B cell (primary cell): ENCODE measurements at regions not wholly inside any gene's neighbourhood (a gene's known extent, or its start where the extent isn't known, plus 50 kb on each side); places are given as distances from the start of the nearest gene placed in this dataset.

Experiments
- ATAC-seq: fragments of 200-7000 bp; cut with Tn5 transposase; one replicate; pipeline ENCODE4 v1.10.0; 2021; ENCODE audit warnings: low read depth, mild to moderate bottlenecking, moderate number of reproducible peaks, moderate library complexity
- CTCF ChIA-PET: fragments of 350-600 bp; sonication (Branson Sonifier 250); formaldehyde crosslinking; loops from one replicate; lab custom pipeline; 2021; ENCODE audit warnings: antibody characterized with exemption, inconsistent platforms; lab: Charles Lee
- POLR2A ChIA-PET: fragments of 350-600 bp; sonication (Branson Sonifier 250); formaldehyde crosslinking; loops from one replicate; lab custom pipeline; 2021; ENCODE audit warnings: antibody characterized with exemption; lab: Charles Lee
- DNase-seq: peaks from one replicate; pipeline ENCODE4 v3.0.0; 2013
- H2AFZ ChIP-seq: 2 replicates; pipeline ENCODE4 v1.6.1; 2012; ENCODE audit warnings: mild to moderate bottlenecking, low read depth, low read length; ENCODE audit not compliant: insufficient read depth, poor library complexity, severe bottlenecking
- H3K27ac ChIP-seq, 2 donors: 1 replicate in 1 of 2; 2 replicates in 1 of 2; pipeline ENCODE4 v1.5.1; 2012 to 2013; ENCODE audit warnings: low read length in 2 of 2, mild to moderate bottlenecking in 2 of 2, moderate library complexity in 1 of 2
- H3K27me3 ChIP-seq, 4 experiments: fragments of 200-600 bp in 1 of 4; sonication (generic) in 1 of 4; replicated peaks in 1 of 4; 1 replicate in 2 of 4; 2 replicates in 2 of 4; pipeline versions ENCODE4 v1.6.1 to v1.7.0; 2013 to 2016; ENCODE audit warnings: low read length in 3 of 4, mild to moderate bottlenecking in 2 of 4, mixed read lengths in 1 of 4, moderate library complexity in 1 of 4; ENCODE audit not compliant: insufficient read depth in 4 of 4, control insufficient read depth in 3 of 4; ENCODE audit errors: control extremely low read depth in 1 of 4
- H3K36me3 ChIP-seq, 2 experiments: replicated peaks in 1 of 2; 1 replicate in 1 of 2; 2 replicates in 1 of 2; pipeline versions ENCODE4 v1.6.1 to v1.7.1; 2013; ENCODE audit warnings: low read length in 1 of 2; ENCODE audit not compliant: insufficient read depth in 2 of 2, control insufficient read depth in 1 of 2; ENCODE audit errors: control extremely low read depth in 1 of 2, extremely low read depth in 1 of 2
- H3K4me1 ChIP-seq, 2 donors: fragments of 200-600 bp in 1 of 2; sonication (generic) in 1 of 2; 1 replicate in 1 of 2; 2 replicates in 1 of 2; pipeline versions ENCODE4 v1.5.1 to v1.6.1; 2013 to 2017; ENCODE audit warnings: low read length in 2 of 2; ENCODE audit not compliant: control insufficient read depth in 2 of 2, insufficient read depth in 2 of 2
- H3K4me2 ChIP-seq: replicated peaks from 2 replicates; pipeline ENCODE3; 2012; ENCODE audit warnings: mild to moderate bottlenecking, low read depth, low read length; ENCODE audit not compliant: poor library complexity, severe bottlenecking
- H3K4me3 ChIP-seq, 5 experiments: fragments of 200-600 bp in 1 of 5; sonication (generic) in 1 of 5; 1 replicate in 3 of 5; 2 replicates in 2 of 5; pipeline versions ENCODE4 v1.5.1 to v1.7.0; 2011 to 2016; ENCODE audit warnings: low read length in 4 of 5, mild to moderate bottlenecking in 4 of 5, low read depth in 2 of 5, control low read depth in 1 of 5, moderate library complexity in 1 of 5; ENCODE audit not compliant: insufficient read depth in 1 of 5; ENCODE audit errors: control extremely low read depth in 1 of 5, extremely low read depth in 1 of 5
- H3K79me2 ChIP-seq: fragments of 200-600 bp; sonication (generic); one replicate; pipeline ENCODE4 v1.6.0; 2016; ENCODE audit warnings: low read length; ENCODE audit not compliant: control insufficient read depth, insufficient read depth
- H3K9ac ChIP-seq: fragments of 200-600 bp; sonication (generic); 2 replicates; pipeline ENCODE4 v1.6.1; 2017; ENCODE audit warnings: mild to moderate bottlenecking, low read length, moderate library complexity
- H3K9me3 ChIP-seq, 3 donors: one replicate each; pipeline versions ENCODE4 v1.6.1 to v1.7.1; 2013; ENCODE audit warnings: low read length in 2 of 3; ENCODE audit not compliant: control insufficient read depth in 2 of 3, insufficient read depth in 1 of 3; ENCODE audit errors: control extremely low read depth in 1 of 3
- H4K20me1 ChIP-seq: 2 replicates; pipeline ENCODE4 v1.6.0; 2012; ENCODE audit warnings: mild to moderate bottlenecking, low read length; ENCODE audit not compliant: insufficient read depth, control insufficient read depth, poor library complexity, severe bottlenecking
- H3K27ac Mint-ChIP-seq: one replicate; pipeline ENCODE4 v1.8.0; 2021; ENCODE audit warnings: mixed read lengths
- H3K27me3 Mint-ChIP-seq: one replicate; pipeline ENCODE4 v1.8.0; 2021; ENCODE audit warnings: mixed read lengths
- H3K4me1 Mint-ChIP-seq: one replicate; pipeline ENCODE4 v1.8.0; 2021; ENCODE audit warnings: mixed read lengths
- H3K4me3 Mint-ChIP-seq: one replicate; pipeline ENCODE4 v1.8.0; 2021; ENCODE audit warnings: mixed read lengths
- H3K9me3 Mint-ChIP-seq: one replicate; pipeline ENCODE4 v1.8.0; 2022; ENCODE audit warnings: mixed read lengths; ENCODE audit not compliant: insufficient read depth
- EZH2 ChIP-seq: IDR thresholded peaks from 2 replicates; pipeline ENCODE4 v1.6.1; 2012; ENCODE audit warnings: borderline replicate concordance, low read depth, mild to moderate bottlenecking, moderate library complexity, low read length; ENCODE audit not compliant: insufficient read depth, poor library complexity, severe bottlenecking
- WGBS: methylation state at CpG from one replicate; pipeline ENCODE4 v1.1.5; 2013; ENCODE audit warnings: missing lambda C conversion rate; ENCODE audit not compliant: insufficient coverage; 5-methylcytosine and 5-hydroxymethylcytosine counted together
- intact Hi-C: fragments of 100-400 bp; cut with micrococcal nuclease; formaldehyde crosslinking; loops from one replicate; pipeline ENCODE4 v1.10.0; 2022
- TF ChIP-seq, protein P1 (sequence below): fragments of 200-600 bp; IDR thresholded peaks from one replicate; pipeline ENCODE4 v1.8.0; 2022; ENCODE audit warnings: antibody characterized with exemption, mild to moderate bottlenecking

DNA sequence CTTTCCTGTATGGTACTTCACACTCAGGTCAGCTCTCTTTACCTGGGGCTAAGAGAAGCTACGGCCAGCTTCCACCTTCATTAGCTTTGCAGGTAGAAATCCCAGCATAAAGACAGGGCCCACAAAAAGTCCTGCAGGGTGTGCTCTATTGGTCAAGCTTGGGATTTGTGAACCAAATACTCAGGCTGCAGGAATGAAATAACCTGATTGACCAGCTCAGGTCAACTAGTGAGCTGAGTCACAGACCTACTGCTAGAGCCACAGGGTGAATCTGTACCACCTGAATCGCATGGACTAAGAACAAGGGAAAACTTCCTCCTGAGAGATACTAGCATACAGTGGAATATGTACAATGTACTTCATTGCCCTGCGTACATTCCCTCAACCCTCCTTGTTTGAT lies 172.2 kb downstream of the HHIP start:
- intact Hi-C loops = no loop called here
- 100% methylated on average over 1 of the region's 3 CpGs for WGBS
- Histone ChIP-seq H3K27ac (no peak overlapping the region), H3K79me2 (no peaks in the 10 kb centered on the region), H4K20me1 (no peaks in the 10 kb centered on the region), H3K9ac (no peak overlapping the region), H2AFZ (no peak overlapping the region), H3K36me3 (no peaks in the 10 kb centered on the region), H3K9me3 (peaks cover 0 to 2% (median 0%) of the 10 kb centered on the region in 3 donors), H3K4me3 (no peak overlapping the region), H3K4me1 (no peaks in the 10 kb centered on the region), H3K27me3 (no peaks in the 10 kb centered on the region), H3K4me2 (no peak overlapping the region)
- Mint-ChIP-seq H3K9me3 (peaks cover 3% of the 10 kb centered on the region), H3K4me1 (no peaks in the 10 kb centered on the region), H3K4me3 (no peak overlapping the region), H3K27ac (no peak overlapping the region), H3K27me3 (no peaks in the 10 kb centered on the region)
- no peak for DNase-seq
- ChIA-PET POLR2A (no interaction called here), CTCF (no interaction called here)
- ATAC-seq = no peak
- TF ChIP-seq EZH2 = no peak
- TF ChIP-seq, protein P1, sequence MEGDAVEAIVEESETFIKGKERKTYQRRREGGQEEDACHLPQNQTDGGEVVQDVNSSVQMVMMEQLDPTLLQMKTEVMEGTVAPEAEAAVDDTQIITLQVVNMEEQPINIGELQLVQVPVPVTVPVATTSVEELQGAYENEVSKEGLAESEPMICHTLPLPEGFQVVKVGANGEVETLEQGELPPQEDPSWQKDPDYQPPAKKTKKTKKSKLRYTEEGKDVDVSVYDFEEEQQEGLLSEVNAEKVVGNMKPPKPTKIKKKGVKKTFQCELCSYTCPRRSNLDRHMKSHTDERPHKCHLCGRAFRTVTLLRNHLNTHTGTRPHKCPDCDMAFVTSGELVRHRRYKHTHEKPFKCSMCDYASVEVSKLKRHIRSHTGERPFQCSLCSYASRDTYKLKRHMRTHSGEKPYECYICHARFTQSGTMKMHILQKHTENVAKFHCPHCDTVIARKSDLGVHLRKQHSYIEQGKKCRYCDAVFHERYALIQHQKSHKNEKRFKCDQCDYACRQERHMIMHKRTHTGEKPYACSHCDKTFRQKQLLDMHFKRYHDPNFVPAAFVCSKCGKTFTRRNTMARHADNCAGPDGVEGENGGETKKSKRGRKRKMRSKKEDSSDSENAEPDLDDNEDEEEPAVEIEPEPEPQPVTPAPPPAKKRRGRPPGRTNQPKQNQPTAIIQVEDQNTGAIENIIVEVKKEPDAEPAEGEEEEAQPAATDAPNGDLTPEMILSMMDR = no peak

DNA sequence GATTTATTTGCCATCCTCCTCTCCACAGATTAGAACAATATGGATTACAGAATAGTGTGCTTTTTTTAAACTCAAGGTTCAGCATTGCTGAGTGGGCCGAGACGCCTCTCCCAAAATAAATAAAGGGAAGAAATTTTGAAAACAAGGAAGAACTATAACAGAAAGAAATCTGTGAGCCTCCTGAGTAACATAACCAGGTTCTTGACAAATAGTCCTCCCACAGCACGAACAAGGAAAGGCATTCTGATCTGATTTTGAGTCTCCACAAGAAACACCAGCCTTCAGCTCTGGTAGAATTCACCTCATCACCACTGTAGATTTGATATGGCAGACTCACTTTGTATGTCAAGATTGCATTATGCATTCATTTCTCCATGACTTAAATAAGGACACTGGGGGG lies 173.6 kb downstream of the HHIP start:
- H3K9me3 Mint-ChIP-seq = peaks cover 2% of the 10 kb centered on the region
- 67% methylated on average over 1 of the region's 3 CpGs for WGBS
- Histone ChIP-seq H2AFZ (no peak overlapping the region), H3K4me1 (no peaks in the 10 kb centered on the region), H3K27me3 (no peaks in the 10 kb centered on the region), H3K79me2 (no peaks in the 10 kb centered on the region), H3K36me3 (no peaks in the 10 kb centered on the region), H3K4me2 (no peak overlapping the region), H3K9ac (no peak overlapping the region), H3K4me3 (no peak overlapping the region), H3K9me3 (peaks cover 0 to 2% (median 0%) of the 10 kb centered on the region in 3 donors), H4K20me1 (no peaks in the 10 kb centered on the region), H3K27ac (no peak overlapping the region)
- no peaks in the 10 kb centered on the region for H3K4me1 Mint-ChIP-seq
- DNase-seq (no peak), ATAC-seq (no peak)
- TF ChIP-seq EZH2 = no peak
- TF ChIP-seq, protein P1 = no peak
- no peaks in the 10 kb centered on the region for H3K27me3 Mint-ChIP-seq
- H3K27ac Mint-ChIP-seq = no peak overlapping the region
- intact Hi-C loops = no loop called here
- ChIA-PET CTCF (no interaction called here), POLR2A (no interaction called here)
- H3K4me3 Mint-ChIP-seq = no peak overlapping the region
